Keratinocyte (primary cell): ENCODE measurements at regions not wholly inside any gene's neighbourhood (a gene's known extent, or its start where the extent isn't known, plus 50 kb on each side); places are given as distances from the start of the nearest gene placed in this dataset.

Experiments used
- CTCF ChIP-seq, 3 experiments: IDR thresholded peaks in 1 of 3; conservative IDR thresholded peaks in 1 of 3; optimal IDR thresholded peaks in 1 of 3; 2 replicates in 2 of 3; 3 replicates in 1 of 3; pipeline versions ENCODE3 to v1.5.1; 2011; ENCODE audit warnings: low read length in 3 of 3, mild to moderate bottlenecking in 3 of 3, moderate library complexity in 2 of 3, control low read depth in 1 of 3, inconsistent platforms in 1 of 3; ENCODE audit not compliant: insufficient read depth in 2 of 3; ENCODE audit errors: extremely low read depth in 1 of 3
- EZH2 ChIP-seq: IDR thresholded peaks from one replicate; pipeline ENCODE4 v1.6.1; 2012; ENCODE audit warnings: inconsistent platforms, mild to moderate bottlenecking, low read length, moderate library complexity

- TF ChIP-seq CTCF (optimal IDR thresholded peaks at IDR 0.05 in 1 of 3, IDR thresholded peaks at IDR 0.05 in 1 of 3, conservative IDR thresholded peaks at IDR 0.05 in 1 of 3; ENCODE audit: extremely low read depth in 1 of 3, insufficient read depth in 2 of 3, low read length in 3 of 3), result no peak
- no peak for TF ChIP-seq EZH2
These were observed 633.1 kb downstream of the AJAP1 start for GRCh38 chr1:5287178-5288150.
